ENCODE measurements at regions not wholly inside any gene's neighbourhood (a gene's known extent, or its start where the extent isn't known, plus 50 kb on each side); places are given as distances from the start of the nearest gene placed in this dataset.

DNA sequence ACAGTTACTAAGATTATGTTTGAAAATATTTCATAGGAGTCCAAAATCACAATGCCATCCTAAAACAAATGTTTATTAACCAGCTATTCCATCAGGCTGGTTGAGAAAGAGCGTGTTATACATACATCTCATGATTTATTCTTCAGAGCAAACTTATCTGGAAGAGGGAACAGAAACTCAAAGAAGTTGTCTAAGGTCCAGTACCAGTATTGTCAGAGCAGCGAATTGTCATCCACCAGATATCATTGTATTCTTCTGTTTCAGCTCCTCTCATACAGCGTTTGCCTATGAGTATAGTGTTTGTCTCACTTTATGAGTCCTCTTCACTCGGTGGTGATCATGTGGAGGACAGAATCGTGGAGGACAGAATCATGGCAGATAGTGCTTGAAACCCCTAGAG, 238.2 kb downstream of the OSR1 start:
- TF ChIP-seq, protein P1, sequence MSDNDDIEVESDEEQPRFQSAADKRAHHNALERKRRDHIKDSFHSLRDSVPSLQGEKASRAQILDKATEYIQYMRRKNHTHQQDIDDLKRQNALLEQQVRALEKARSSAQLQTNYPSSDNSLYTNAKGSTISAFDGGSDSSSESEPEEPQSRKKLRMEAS (IDR thresholded peaks at IDR 0.05; ENCODE audit: insufficient read depth, insufficient read length): no peak
- TF ChIP-seq, protein P2, sequence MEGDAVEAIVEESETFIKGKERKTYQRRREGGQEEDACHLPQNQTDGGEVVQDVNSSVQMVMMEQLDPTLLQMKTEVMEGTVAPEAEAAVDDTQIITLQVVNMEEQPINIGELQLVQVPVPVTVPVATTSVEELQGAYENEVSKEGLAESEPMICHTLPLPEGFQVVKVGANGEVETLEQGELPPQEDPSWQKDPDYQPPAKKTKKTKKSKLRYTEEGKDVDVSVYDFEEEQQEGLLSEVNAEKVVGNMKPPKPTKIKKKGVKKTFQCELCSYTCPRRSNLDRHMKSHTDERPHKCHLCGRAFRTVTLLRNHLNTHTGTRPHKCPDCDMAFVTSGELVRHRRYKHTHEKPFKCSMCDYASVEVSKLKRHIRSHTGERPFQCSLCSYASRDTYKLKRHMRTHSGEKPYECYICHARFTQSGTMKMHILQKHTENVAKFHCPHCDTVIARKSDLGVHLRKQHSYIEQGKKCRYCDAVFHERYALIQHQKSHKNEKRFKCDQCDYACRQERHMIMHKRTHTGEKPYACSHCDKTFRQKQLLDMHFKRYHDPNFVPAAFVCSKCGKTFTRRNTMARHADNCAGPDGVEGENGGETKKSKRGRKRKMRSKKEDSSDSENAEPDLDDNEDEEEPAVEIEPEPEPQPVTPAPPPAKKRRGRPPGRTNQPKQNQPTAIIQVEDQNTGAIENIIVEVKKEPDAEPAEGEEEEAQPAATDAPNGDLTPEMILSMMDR (IDR thresholded peaks at IDR 0.05; ENCODE audit: extremely low read depth in 1 of 2, insufficient read depth in 1 of 2, low read depth in 1 of 2, low read length in 2 of 2): no peak
- no peak for TF ChIP-seq POLR2AphosphoS5 (IDR thresholded peaks at IDR 0.05; ENCODE audit: insufficient read depth, low read depth, low read length)

Data from endothelial cell of umbilical vein (primary cell).